Stomach (tissue), 8 donors: ENCODE measurements at regions not wholly inside any gene's neighbourhood (a gene's known extent, or its start where the extent isn't known, plus 50 kb on each side); places are given as distances from the start of the nearest gene placed in this dataset.
A peak's percentile ranks its signal among the peaks of the same experiment; 100 is the strongest.

Experiments
- DNase-seq, 2 donors: peaks; one replicate each; pipeline versions ENCODE4 v3.0.0 to v3.0.0-alpha.2; 2013 to 2019
- H3K27ac ChIP-seq, 5 donors: fragments of 200-600 bp in 4 of 5; sonication (generic) in 4 of 5; one replicate each; pipeline ENCODE4 v1.5.1; 2013 to 2019; ENCODE audit warnings: mild to moderate bottlenecking in 1 of 5, moderate library complexity in 1 of 5
- H3K27me3 ChIP-seq, 3 donors: fragments of 200-600 bp; sonication (generic); one replicate each; pipeline ENCODE4 v1.5.1; 2017 to 2019; ENCODE audit warnings: mixed run types in 1 of 3
- H3K36me3 ChIP-seq, 4 donors: fragments of 200-600 bp; sonication (generic); 1 replicate in 3 of 4; 2 replicates in 1 of 4; pipeline ENCODE4 v1.5.1; 2016 to 2019
- H3K4me1 ChIP-seq, 4 donors: fragments of 200-600 bp; sonication (generic); one replicate each; pipeline ENCODE4 v1.5.1; 2016 to 2019
- H3K4me3 ChIP-seq, 4 donors: fragments of 200-600 bp; sonication (generic) in 3 of 4; one replicate each; pipeline ENCODE4 v1.5.1; 2016 to 2019; ENCODE audit warnings: mild to moderate bottlenecking in 1 of 4
- H3K9me3 ChIP-seq, 4 donors: fragments of 200-600 bp; sonication (generic); one replicate each; pipeline ENCODE4 v1.5.1; 2016 to 2019
- EP300 ChIP-seq: sonication (generic); formaldehyde crosslinking; IDR thresholded peaks from one replicate; pipeline ENCODE4 v1.6.1; 2017; ENCODE audit warnings: antibody characterized with exemption
- POLR2A ChIP-seq, 4 donors: fragments of 450-650 bp; IDR thresholded peaks; one replicate each; pipeline ENCODE4 v1.6.1; 2016; ENCODE audit warnings: antibody characterized with exemption in 4 of 4, control low read depth in 2 of 4, mild to moderate bottlenecking in 1 of 4, moderate library complexity in 1 of 4
- POLR2AphosphoS5 ChIP-seq, 3 donors: sonication (generic); formaldehyde crosslinking; IDR thresholded peaks; one replicate each; pipeline ENCODE4 v1.6.1; 2016; ENCODE audit warnings: antibody characterized with exemption in 3 of 3
- WGBS, 5 donors: extraction: QIAGEN DNeasy Blood & Tissue Kit in 3 of 5; methylation state at CpG; one replicate each; pipeline versions ENCODE4 v1.1.5 to v1.1.7; 2013 to 2018; 5-methylcytosine and 5-hydroxymethylcytosine counted together
- intact Hi-C: fragments of 100-400 bp; cut with DNase I; formaldehyde crosslinking; loops from one replicate; pipeline ENCODE4 v1.15.1; 2023; ENCODE audit warnings: low total_unique reads
- TF ChIP-seq, protein P1 (sequence below), 7 experiments: fragments of 450-650 bp in 4 of 7; fragments of 200-600 bp in 3 of 7; sonication (generic) in 3 of 7; IDR thresholded peaks; one replicate each; pipeline ENCODE4 v1.5.1; 2016 to 2019; ENCODE audit warnings: antibody characterized with exemption in 7 of 7, control low read depth in 2 of 7, mild to moderate bottlenecking in 1 of 7
- donor health status: healthy with polysubstance abuse.
- donor health status: Bipolar disorder and iron deficiency.
- donor health status: healthy.

DNA sequence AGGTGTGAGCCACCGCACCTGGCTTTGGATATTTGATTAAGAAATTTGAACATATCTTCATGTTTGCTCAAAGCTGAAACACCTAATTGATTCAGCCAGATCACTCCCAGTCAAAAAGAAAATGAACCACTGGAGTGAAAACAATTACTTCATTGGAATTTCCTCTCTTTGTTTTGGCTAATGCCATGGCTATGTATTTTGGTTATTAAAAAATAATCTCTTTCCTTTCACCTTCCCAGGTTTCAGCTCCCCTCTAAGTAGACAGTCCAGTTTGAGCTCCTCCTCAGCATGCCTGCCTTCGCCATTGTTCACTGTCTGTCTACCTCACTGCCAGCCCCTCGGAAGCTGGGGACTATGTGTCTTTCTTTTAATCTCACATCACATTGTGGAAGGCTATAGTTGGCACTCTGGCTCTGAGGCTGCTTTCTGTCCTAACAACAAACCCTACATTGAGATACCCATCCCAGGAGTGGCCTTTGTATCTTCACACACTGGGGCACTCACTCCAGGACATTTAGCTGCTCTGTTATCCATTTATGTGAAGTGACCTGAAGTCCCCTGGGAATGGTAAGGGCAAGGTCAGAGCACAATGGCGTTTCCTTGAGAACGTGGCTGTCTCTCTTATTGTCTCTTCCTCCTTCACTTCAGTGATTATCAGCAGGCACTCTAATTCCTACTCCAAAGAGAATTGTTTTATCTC, 764.0 kb upstream of the CITED2 start:
- no peak overlapping the region for H3K27ac ChIP-seq
- intact Hi-C loops = no loop called here
- H3K27me3 ChIP-seq = no peaks in the 10 kb centered on the region
- no peak for DNase-seq
- H3K4me1 ChIP-seq = no peaks in the 10 kb centered on the region
- H3K9me3 ChIP-seq = peaks cover 3 to 10% (median 4%) of the 10 kb centered on the region in 4 donors
- H3K4me3 ChIP-seq = no peak overlapping the region
- 61 to 73% (median 69%) methylated on average over 5 of the region's 5 CpGs for WGBS, 5 donors
- TF ChIP-seq, protein P1, sequence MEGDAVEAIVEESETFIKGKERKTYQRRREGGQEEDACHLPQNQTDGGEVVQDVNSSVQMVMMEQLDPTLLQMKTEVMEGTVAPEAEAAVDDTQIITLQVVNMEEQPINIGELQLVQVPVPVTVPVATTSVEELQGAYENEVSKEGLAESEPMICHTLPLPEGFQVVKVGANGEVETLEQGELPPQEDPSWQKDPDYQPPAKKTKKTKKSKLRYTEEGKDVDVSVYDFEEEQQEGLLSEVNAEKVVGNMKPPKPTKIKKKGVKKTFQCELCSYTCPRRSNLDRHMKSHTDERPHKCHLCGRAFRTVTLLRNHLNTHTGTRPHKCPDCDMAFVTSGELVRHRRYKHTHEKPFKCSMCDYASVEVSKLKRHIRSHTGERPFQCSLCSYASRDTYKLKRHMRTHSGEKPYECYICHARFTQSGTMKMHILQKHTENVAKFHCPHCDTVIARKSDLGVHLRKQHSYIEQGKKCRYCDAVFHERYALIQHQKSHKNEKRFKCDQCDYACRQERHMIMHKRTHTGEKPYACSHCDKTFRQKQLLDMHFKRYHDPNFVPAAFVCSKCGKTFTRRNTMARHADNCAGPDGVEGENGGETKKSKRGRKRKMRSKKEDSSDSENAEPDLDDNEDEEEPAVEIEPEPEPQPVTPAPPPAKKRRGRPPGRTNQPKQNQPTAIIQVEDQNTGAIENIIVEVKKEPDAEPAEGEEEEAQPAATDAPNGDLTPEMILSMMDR (IDR thresholded peaks at IDR 0.05) = no peak
- no peak for TF ChIP-seq POLR2A (IDR thresholded peaks at IDR 0.05)
- TF ChIP-seq EP300 = no peak
- TF ChIP-seq POLR2AphosphoS5 (IDR thresholded peaks at IDR 0.05) = no peak
- no peaks in the 10 kb centered on the region for H3K36me3 ChIP-seq

DNA sequence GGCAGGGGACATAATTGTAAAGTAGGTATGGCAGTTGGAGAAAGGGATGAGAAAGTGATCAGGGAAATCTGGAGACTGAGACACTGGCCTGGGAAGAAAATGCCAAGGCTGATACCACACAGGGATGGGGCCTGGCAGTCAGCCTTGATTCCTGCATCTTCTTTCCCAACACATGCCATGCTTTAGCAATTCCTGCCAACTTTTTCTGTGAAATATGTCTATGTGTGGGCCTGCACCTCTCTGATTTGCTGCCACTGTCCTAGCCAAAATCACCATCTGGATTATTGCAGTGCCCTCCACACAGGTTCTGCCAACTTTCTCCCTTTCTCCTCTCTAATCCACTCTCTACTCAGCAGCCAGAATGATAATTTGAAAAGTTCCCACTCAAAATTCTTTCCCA, 759.8 kb upstream of the CITED2 start:
- TF ChIP-seq, protein P1 (IDR thresholded peaks at IDR 0.05) = no peak
- TF ChIP-seq POLR2A (IDR thresholded peaks at IDR 0.05) (no peak), POLR2AphosphoS5 (IDR thresholded peaks at IDR 0.05) (no peak)
- DNase-seq = no peak
- H3K27ac ChIP-seq = no peak overlapping the region
- peaks cover 3 to 26% (median 12%) of the 10 kb centered on the region in 4 donors for H3K9me3 ChIP-seq
- no peaks in the 10 kb centered on the region for H3K27me3 ChIP-seq
- H3K4me3 ChIP-seq = no peak overlapping the region
- intact Hi-C loops = no loop called here
- no peaks in the 10 kb centered on the region for H3K4me1 ChIP-seq
- H3K36me3 ChIP-seq = no peaks in the 10 kb centered on the region

DNA sequence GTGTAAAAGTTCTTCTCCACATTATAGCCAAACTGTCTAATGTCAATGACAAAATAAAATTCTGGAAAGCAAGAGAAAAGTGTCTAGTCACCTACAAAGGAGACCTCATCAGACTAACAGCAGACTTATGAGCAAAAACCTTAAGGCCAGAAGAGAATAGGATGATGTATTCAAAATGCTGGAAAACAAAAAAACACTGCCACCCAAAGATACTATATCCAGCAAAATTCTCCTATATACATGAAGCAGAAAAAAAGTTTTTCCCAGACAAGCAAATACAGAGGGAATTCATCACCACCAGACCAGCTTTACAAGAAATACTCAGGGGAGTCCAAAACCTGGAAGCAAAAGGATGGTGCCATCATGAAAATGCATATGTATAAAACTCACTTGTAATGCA, 755.6 kb upstream of the CITED2 start:
- H3K4me3 ChIP-seq = no peak overlapping the region
- peaks cover 3 to 37% (median 20%) of the 10 kb centered on the region in 4 donors for H3K9me3 ChIP-seq
- no peak overlapping the region for H3K27ac ChIP-seq
- intact Hi-C loops = no loop called here
- no peaks in the 10 kb centered on the region for H3K27me3 ChIP-seq
- DNase-seq = no peak
- no peaks in the 10 kb centered on the region for H3K4me1 ChIP-seq
- TF ChIP-seq, protein P1 (IDR thresholded peaks at IDR 0.05) = no peak
- TF ChIP-seq POLR2AphosphoS5 (IDR thresholded peaks at IDR 0.05) (no peak), EP300 (no peak), POLR2A (IDR thresholded peaks at IDR 0.05) (no peak)
- H3K36me3 ChIP-seq = no peaks in the 10 kb centered on the region

DNA sequence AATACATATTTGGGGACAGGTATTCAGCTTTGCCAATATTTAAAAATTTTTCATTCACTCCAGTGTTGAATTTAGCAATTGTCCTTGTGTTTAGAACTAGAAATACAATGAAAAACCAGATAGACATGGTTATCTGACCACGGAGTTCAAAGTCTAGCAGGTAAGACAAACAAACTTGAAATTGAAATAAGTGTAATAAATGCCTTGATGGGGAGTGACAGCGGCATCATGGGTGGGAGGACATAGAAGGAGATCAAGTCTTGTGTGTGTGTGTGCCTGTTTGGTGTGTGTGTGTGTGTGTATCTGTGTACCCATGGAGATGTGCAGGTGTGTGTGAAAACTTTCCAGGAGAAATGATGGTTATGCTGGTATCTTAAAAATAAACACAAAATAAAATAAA, 750.0 kb upstream of the CITED2 start:
- Histone ChIP-seq H3K27me3 (no peaks in the 10 kb centered on the region), H3K9me3 (peaks cover 0 to 16% (median 11%) of the 10 kb centered on the region in 4 donors), H3K4me3 (no peak overlapping the region), H3K4me1 (no peaks in the 10 kb centered on the region), H3K36me3 (no peaks in the 10 kb centered on the region), H3K27ac (no peak overlapping the region)
- 27 to 63% (median 39%) methylated on average over 2 of the region's 2 CpGs for WGBS, 5 donors
- DNase-seq = peak in 1 of 2 donors; percentile 63
- TF ChIP-seq EP300 (no peak), POLR2AphosphoS5 (IDR thresholded peaks at IDR 0.05) (no peak), POLR2A (IDR thresholded peaks at IDR 0.05) (no peak)
- TF ChIP-seq, protein P1 (IDR thresholded peaks at IDR 0.05) = no peak
- intact Hi-C loops = no loop called here
